Right lobe of liver (tissue), 6 donors: ENCODE measurements at regions not wholly inside any gene's neighbourhood (a gene's known extent, or its start where the extent isn't known, plus 50 kb on each side); places are given as distances from the start of the nearest gene placed in this dataset.

Source experiments
- ATAC-seq, 4 donors: fragments of 200-7000 bp; cut with Tn5 transposase; one replicate each; pipeline ENCODE4 v1.9.1; 2020; ENCODE audit warnings: mild to moderate bottlenecking in 4 of 4, moderate library complexity in 4 of 4
- DNase-seq, 3 donors: peaks; one replicate each; pipeline ENCODE4 v3.0.0-alpha.2; 2020
- H3K27ac ChIP-seq, 3 donors: fragments of 200-600 bp; one replicate each; pipeline ENCODE4 v1.8.0; 2022
- H3K27me3 ChIP-seq, 2 donors: fragments of 200-600 bp; one replicate each; pipeline ENCODE4 v1.8.0; 2022
- H3K36me3 ChIP-seq, 4 donors: fragments of 200-600 bp; sonication (generic) in 1 of 4; one replicate each; pipeline versions ENCODE4 v1.5.1 to v1.8.0; 2017 to 2022; ENCODE audit warnings: control low read depth in 1 of 4
- H3K4me1 ChIP-seq, 4 donors: fragments of 200-600 bp; sonication (generic) in 1 of 4; one replicate each; pipeline versions ENCODE4 v1.5.1 to v1.8.0; 2017 to 2022; ENCODE audit warnings: control low read depth in 1 of 4
- H3K4me3 ChIP-seq, 3 donors: fragments of 200-600 bp; one replicate each; pipeline ENCODE4 v1.8.0; 2022
- H3K9me3 ChIP-seq, 4 donors: fragments of 200-600 bp; sonication (generic) in 1 of 4; one replicate each; pipeline versions ENCODE4 v1.5.1 to v1.8.0; 2017 to 2022; ENCODE audit warnings: control low read depth in 1 of 4
- CTCF ChIP-seq, 4 donors: fragments of 200-600 bp in 3 of 4; fragments of 450-650 bp in 1 of 4; IDR thresholded peaks; one replicate each; pipeline versions ENCODE4 v1.5.1 to v1.8.0; 2016 to 2022; ENCODE audit warnings: antibody characterized with exemption in 4 of 4, mild to moderate bottlenecking in 2 of 4
- POLR2A ChIP-seq: fragments of 450-650 bp; IDR thresholded peaks from one replicate; pipeline ENCODE4 v1.6.1; 2017; ENCODE audit warnings: antibody characterized with exemption, mild to moderate bottlenecking
- WGBS: methylation state at CpG from one replicate; pipeline ENCODE4 v1.1.6; 2018; ENCODE audit warnings: low coverage, low lambda C conversion rate; ENCODE audit not compliant: insufficient coverage; ENCODE audit errors: missing lambda C conversion rate; 5-methylcytosine and 5-hydroxymethylcytosine counted together
- intact Hi-C, 2 donors: fragments of 100-400 bp; cut with DNase I; formaldehyde crosslinking; loops; one replicate each; pipeline versions ENCODE4 v1.11.2 to v1.14.1; 2022
- donor health status: DM: no; HTN: yes; CAD: no.
- donor health status: DM: no; HTN: no; CAD: no.
- donor health status: DM: no; HTN: no; CAD: no.
- donor health status: DM: no; HTN: yes; CAD: no.
- donor health status: DM: no; HTN: yes; CAD: no.

DNA sequence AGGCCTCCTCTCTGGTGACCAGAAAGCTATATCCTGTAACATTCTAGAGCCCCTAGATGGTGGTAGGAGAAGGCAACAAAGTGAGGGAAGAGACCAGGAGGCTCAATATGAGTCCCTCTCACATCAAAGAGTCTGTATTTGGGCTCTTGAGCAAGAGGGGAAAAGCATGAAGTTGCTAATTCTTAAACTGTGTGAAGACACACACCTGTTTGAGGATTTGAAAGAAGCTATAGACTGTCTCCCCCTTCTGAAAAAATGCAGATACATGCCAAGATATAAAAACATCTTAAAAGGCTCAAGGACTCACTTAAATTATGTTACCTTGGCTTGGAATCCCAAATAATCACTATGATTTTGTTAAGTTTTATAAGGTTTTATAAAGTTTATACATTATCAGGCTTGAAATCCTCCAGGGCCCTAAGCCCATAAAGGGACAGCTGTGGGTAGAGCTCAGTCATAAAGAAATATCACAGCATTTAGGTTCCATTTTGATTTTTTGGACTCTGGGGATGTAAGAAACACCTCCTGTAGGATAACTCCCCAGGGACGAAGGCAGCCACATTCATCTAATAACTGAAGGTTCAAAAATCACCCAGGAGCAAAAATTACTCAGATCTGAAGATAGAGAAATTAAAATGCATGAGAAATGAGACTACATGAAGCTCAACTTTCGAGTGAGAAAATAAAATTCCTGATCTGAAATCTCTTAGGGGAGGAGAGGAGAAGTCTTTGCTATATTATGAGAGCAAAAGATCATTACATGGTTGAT is 136.1 kb upstream of the LGALSL start:
- H3K36me3 ChIP-seq, result no peaks in the 10 kb centered on the region
- TF ChIP-seq CTCF (IDR thresholded peaks at IDR 0.05) (no peak), POLR2A (no peak)
- no peak for ATAC-seq
- no peak for DNase-seq
- WGBS, result 86% methylated on average over 2 of the region's 2 CpGs
- intact Hi-C loops, result no loop called here
- H3K27me3 ChIP-seq, result no peaks in the 10 kb centered on the region
- no peak overlapping the region for H3K4me3 ChIP-seq
- no peaks in the 10 kb centered on the region for H3K9me3 ChIP-seq
- H3K4me1 ChIP-seq, result no peaks in the 10 kb centered on the region
- H3K27ac ChIP-seq, result no peak overlapping the region

- H3K4me1 ChIP-seq, result no peaks in the 10 kb centered on the region
- intact Hi-C loops, result no loop called here
- TF ChIP-seq CTCF (IDR thresholded peaks at IDR 0.05) (no peak), POLR2A (no peak)
- ATAC-seq (no peak), DNase-seq (no peak)
- H3K4me3 ChIP-seq, result no peak overlapping the region
- H3K9me3 ChIP-seq, result no peaks in the 10 kb centered on the region
- no peak overlapping the region for H3K27ac ChIP-seq
- H3K36me3 ChIP-seq, result no peaks in the 10 kb centered on the region
- no CpG with 5 or more reads among the region's 1 CpG for WGBS
- H3K27me3 ChIP-seq, result no peaks in the 10 kb centered on the region
Observed at GRCh38 chr2:64318476-64318748, 135.6 kb upstream of the LGALSL start.

GRCh38 chr2:64319896-64320295 is 134.1 kb upstream of the LGALSL start:
- ATAC-seq, result no peak
- Histone ChIP-seq H3K36me3 (no peaks in the 10 kb centered on the region), H3K27ac (no peak overlapping the region), H3K4me1 (no peaks in the 10 kb centered on the region), H3K4me3 (no peak overlapping the region), H3K9me3 (no peaks in the 10 kb centered on the region), H3K27me3 (no peaks in the 10 kb centered on the region)
- no peak for DNase-seq
- no peak for TF ChIP-seq CTCF (IDR thresholded peaks at IDR 0.05)
- no peak for TF ChIP-seq POLR2A
- 100% methylated on average over 1 of the region's 3 CpGs for WGBS
- intact Hi-C loops, result loop anchor here (5.0 to 10.0 kb wide), 2 partner anchors 265 to 273 kb away; no protein-coding TSS in a partner anchor

GRCh38 chr2:64322433-64322832 is 131.5 kb upstream of the LGALSL start:
- intact Hi-C loops, result loop anchor here (5.0 to 10.0 kb wide), 2 partner anchors 268 to 275 kb away; no protein-coding TSS in a partner anchor
- Histone ChIP-seq H3K9me3 (no peaks in the 10 kb centered on the region), H3K36me3 (no peaks in the 10 kb centered on the region), H3K4me3 (no peak overlapping the region), H3K4me1 (no peaks in the 10 kb centered on the region), H3K27ac (no peak overlapping the region), H3K27me3 (no peaks in the 10 kb centered on the region)
- TF ChIP-seq POLR2A (no peak), CTCF (IDR thresholded peaks at IDR 0.05) (no peak)
- no peak for ATAC-seq
- no peak for DNase-seq
- WGBS, result 89% methylated on average over 1 of the region's 5 CpGs
